Muscle layer of duodenum (tissue), 2 donors: ENCODE measurements at regions not wholly inside any gene's neighbourhood (a gene's known extent, or its start where the extent isn't known, plus 50 kb on each side); places are given as distances from the start of the nearest gene placed in this dataset.

Source experiments
- H3K27ac ChIP-seq: one replicate; pipeline ENCODE4 v1.7.0; 2013; ENCODE audit warnings: mild to moderate bottlenecking, low read length
- H3K27me3 ChIP-seq: one replicate; pipeline ENCODE4 v1.7.0; 2013; ENCODE audit warnings: low read depth, mild to moderate bottlenecking, control low read depth, low read length
- H3K36me3 ChIP-seq, 2 donors: one replicate each; pipeline ENCODE4 v1.7.0; 2013; ENCODE audit warnings: low read length in 2 of 2, control low read depth in 1 of 2, mild to moderate bottlenecking in 1 of 2; ENCODE audit not compliant: insufficient read depth in 2 of 2, control insufficient read depth in 1 of 2
- H3K4me1 ChIP-seq, 2 donors: one replicate each; pipeline ENCODE4 v1.7.0; 2013; ENCODE audit warnings: low read length in 2 of 2, mild to moderate bottlenecking in 2 of 2, control low read depth in 1 of 2, moderate library complexity in 1 of 2; ENCODE audit not compliant: insufficient read depth in 2 of 2, control insufficient read depth in 1 of 2
- H3K4me3 ChIP-seq, 2 donors: one replicate each; pipeline ENCODE4 v1.7.0; 2013; ENCODE audit warnings: low read length in 2 of 2, low read depth in 1 of 2, mild to moderate bottlenecking in 1 of 2
- H3K9me3 ChIP-seq, 2 donors: one replicate each; pipeline ENCODE4 v1.7.0; 2013; ENCODE audit warnings: low read length in 2 of 2, control low read depth in 1 of 2, mild to moderate bottlenecking in 1 of 2; ENCODE audit not compliant: control insufficient read depth in 1 of 2
- donor health status: healthy.

- no peaks in the 10 kb centered on the region for H3K9me3 ChIP-seq
- no peaks in the 10 kb centered on the region for H3K36me3 ChIP-seq
- H3K27ac ChIP-seq: no peak overlapping the region
- peaks cover 0 to 9% of the 10 kb centered on the region in 2 donors for H3K4me1 ChIP-seq
- no peaks in the 10 kb centered on the region for H3K27me3 ChIP-seq
- no peak overlapping the region for H3K4me3 ChIP-seq
Measured at GRCh38 chr12:58809064-58809607, 111.2 kb downstream of the LRIG3 start.

- Histone ChIP-seq H3K27ac (no peak overlapping the region), H3K4me3 (no peak overlapping the region), H3K27me3 (no peaks in the 10 kb centered on the region), H3K9me3 (no peaks in the 10 kb centered on the region), H3K36me3 (no peaks in the 10 kb centered on the region), H3K4me1 (peaks cover 0 to 9% of the 10 kb centered on the region in 2 donors)
Measured at GRCh38 chr12:58811346-58811745, 109.0 kb downstream of the LRIG3 start.

GRCh38 chr12:58812214-58812613 is 108.1 kb downstream of the LRIG3 start:
- peaks cover 0 to 9% of the 10 kb centered on the region in 2 donors for H3K4me1 ChIP-seq
- H3K36me3 ChIP-seq: no peaks in the 10 kb centered on the region
- no peak overlapping the region for H3K4me3 ChIP-seq
- no peaks in the 10 kb centered on the region for H3K27me3 ChIP-seq
- H3K9me3 ChIP-seq: no peaks in the 10 kb centered on the region
- H3K27ac ChIP-seq: no peak overlapping the region

- Histone ChIP-seq H3K27me3 (no peaks in the 10 kb centered on the region), H3K9me3 (no peaks in the 10 kb centered on the region), H3K4me3 (no peak overlapping the region), H3K27ac (no peak overlapping the region), H3K4me1 (peaks cover 0 to 9% of the 10 kb centered on the region in 2 donors), H3K36me3 (no peaks in the 10 kb centered on the region)
Measured at GRCh38 chr12:58814036-58814435, 106.3 kb downstream of the LRIG3 start.

GRCh38 chr12:58815235-58815634 is 105.1 kb downstream of the LRIG3 start:
- Histone ChIP-seq H3K4me1 (peaks cover 0 to 9% of the 10 kb centered on the region in 2 donors), H3K27me3 (no peaks in the 10 kb centered on the region), H3K27ac (no peak overlapping the region), H3K9me3 (no peaks in the 10 kb centered on the region), H3K36me3 (no peaks in the 10 kb centered on the region), H3K4me3 (no peak overlapping the region)

- no peak overlapping the region for H3K4me3 ChIP-seq
- no peak overlapping the region for H3K27ac ChIP-seq
- no peaks in the 10 kb centered on the region for H3K27me3 ChIP-seq
- peaks cover 0 to 3% of the 10 kb centered on the region in 2 donors for H3K4me1 ChIP-seq
- H3K36me3 ChIP-seq: no peaks in the 10 kb centered on the region
- H3K9me3 ChIP-seq: no peaks in the 10 kb centered on the region
Measured at GRCh38 chr12:58818546-58818945, 101.8 kb downstream of the LRIG3 start.

- H3K36me3 ChIP-seq: no peaks in the 10 kb centered on the region
Measured at GRCh38 chr12:58819345-58819744, 101.0 kb downstream of the LRIG3 start.

GRCh38 chr12:58819985-58820384 is 100.3 kb downstream of the LRIG3 start:
- H3K27ac ChIP-seq: no peak overlapping the region

More at GRCh38 chr12:58819345-58819744, 101.0 kb downstream of the LRIG3 start:
- Histone ChIP-seq H3K9me3 (no peaks in the 10 kb centered on the region), H3K27me3 (no peaks in the 10 kb centered on the region), H3K4me1 (no peaks in the 10 kb centered on the region), H3K4me3 (no peak overlapping the region), H3K27ac (no peak overlapping the region)

More at GRCh38 chr12:58819985-58820384, 100.3 kb downstream of the LRIG3 start:
- Histone ChIP-seq H3K4me1 (no peaks in the 10 kb centered on the region), H3K27me3 (no peaks in the 10 kb centered on the region), H3K9me3 (no peaks in the 10 kb centered on the region), H3K4me3 (no peak overlapping the region), H3K36me3 (no peaks in the 10 kb centered on the region)
